Psoas muscle (tissue), 7 donors: ENCODE measurements at regions not wholly inside any gene's neighbourhood (a gene's known extent, or its start where the extent isn't known, plus 50 kb on each side); places are given as distances from the start of the nearest gene placed in this dataset.

Experiments
- ATAC-seq, 4 donors: fragments of 200-7000 bp; cut with Tn5 transposase; one replicate each; pipeline ENCODE4 v1.9.1; 2020; ENCODE audit warnings: moderate library complexity in 3 of 4, mild to moderate bottlenecking in 2 of 4
- DNase-seq, 2 donors: peaks; one replicate each; pipeline ENCODE4 v3.0.0-alpha.2; 2020
- H3K27ac ChIP-seq: fragments of 200-600 bp; one replicate; pipeline ENCODE4 v1.8.0; 2022
- H3K27me3 ChIP-seq, 3 donors: fragments of 200-600 bp in 1 of 3; one replicate each; pipeline versions ENCODE4 v1.6.1 to v1.8.0; 2013 to 2022; ENCODE audit warnings: low read length in 2 of 3, mild to moderate bottlenecking in 2 of 3, moderate library complexity in 1 of 3; ENCODE audit not compliant: insufficient read depth in 3 of 3
- H3K36me3 ChIP-seq, 2 donors: fragments of 200-600 bp in 1 of 2; one replicate each; pipeline versions ENCODE4 v1.6.1 to v1.8.0; 2013 to 2022; ENCODE audit warnings: low read depth in 1 of 2, mild to moderate bottlenecking in 1 of 2, moderate library complexity in 1 of 2; ENCODE audit not compliant: insufficient read depth in 1 of 2
- H3K4me1 ChIP-seq: fragments of 200-600 bp; one replicate; pipeline ENCODE4 v1.8.0; 2022
- H3K4me3 ChIP-seq: fragments of 200-600 bp; one replicate; pipeline ENCODE4 v1.8.0; 2022; ENCODE audit warnings: mild to moderate bottlenecking
- H3K9me3 ChIP-seq: fragments of 200-600 bp; one replicate; pipeline ENCODE4 v1.8.0; 2022
- CTCF ChIP-seq: fragments of 200-600 bp; IDR thresholded peaks from one replicate; pipeline ENCODE4 v1.8.0; 2022; ENCODE audit warnings: antibody characterized with exemption
- WGBS, 3 donors: extraction: QIAGEN DNeasy Blood & Tissue Kit; methylation state at CpG; one replicate each; pipeline versions ENCODE4 v1.1.6 to v1.1.7; 2013; 5-methylcytosine and 5-hydroxymethylcytosine counted together
- intact Hi-C, 2 donors: fragments of 100-400 bp; cut with DNase I; formaldehyde crosslinking; loops; one replicate each; pipeline versions ENCODE4 v1.11.0 to v1.14.2; 2022
- donor health status: healthy with polysubstance abuse.
- donor health status: DM: no; HTN: no; CAD: no; lungs with moderate emphysema.
- donor health status: Bipolar disorder and iron deficiency.
- donor health status: healthy.
- donor health status: DM: yes; HTN: yes; CAD: no.
- donor health status: DM: no; HTN: no; CAD: no.
- donor health status: DM: yes; HTN: yes; CAD: no.

- DNase-seq (no peak), ATAC-seq (no peak)
- H3K4me3 ChIP-seq = no peak overlapping the region
- H3K9me3 ChIP-seq = no peaks in the 10 kb centered on the region
- no peak for TF ChIP-seq CTCF
- WGBS, 3 donors = 82 to 92% (median 88%) methylated on average over 3 of the region's 3 CpGs
- H3K27me3 ChIP-seq = no peaks in the 10 kb centered on the region
- no peaks in the 10 kb centered on the region for H3K36me3 ChIP-seq
- intact Hi-C loops = loop anchor here in 1 of 2 donors (2.0 kb wide), 1 partner anchor 51 kb away; no protein-coding TSS in a partner anchor
- H3K27ac ChIP-seq = no peak overlapping the region
- no peaks in the 10 kb centered on the region for H3K4me1 ChIP-seq
These were observed 641.2 kb downstream of the PTPRC start for GRCh38 chr1:199279872-199280645.

GRCh38 chr1:199282751-199283305 lies 644.0 kb downstream of the PTPRC start:
- DNase-seq = no peak
- Histone ChIP-seq H3K4me3 (no peak overlapping the region), H3K36me3 (no peaks in the 10 kb centered on the region), H3K9me3 (no peaks in the 10 kb centered on the region), H3K4me1 (no peaks in the 10 kb centered on the region), H3K27ac (no peak overlapping the region), H3K27me3 (no peaks in the 10 kb centered on the region)
- TF ChIP-seq CTCF = no peak
- intact Hi-C loops = no loop called here
- 57 to 71% (median 58%) methylated on average over 3 of the region's 3 CpGs for WGBS, 3 donors
- ATAC-seq = no peak

- H3K4me3 ChIP-seq = no peak overlapping the region
- WGBS, 3 donors = 5 to 20% (median 9%) methylated on average over 2 of the region's 2 CpGs
- ATAC-seq = no peak
- H3K27me3 ChIP-seq = no peaks in the 10 kb centered on the region
- no peak for TF ChIP-seq CTCF
- H3K9me3 ChIP-seq = no peaks in the 10 kb centered on the region
- DNase-seq = no peak
- no peaks in the 10 kb centered on the region for H3K36me3 ChIP-seq
- H3K27ac ChIP-seq = no peak overlapping the region
- intact Hi-C loops = no loop called here
- no peaks in the 10 kb centered on the region for H3K4me1 ChIP-seq
These were observed 645.0 kb downstream of the PTPRC start for GRCh38 chr1:199283794-199284193.

GRCh38 chr1:199287206-199287605 lies 648.4 kb downstream of the PTPRC start:
- 93 to 100% (median 98%) methylated on average over 1 of the region's 1 CpG for WGBS, 3 donors
- H3K4me1 ChIP-seq = no peaks in the 10 kb centered on the region
- H3K27me3 ChIP-seq = no peaks in the 10 kb centered on the region
- no peak overlapping the region for H3K27ac ChIP-seq
- no peak for TF ChIP-seq CTCF
- ATAC-seq (no peak), DNase-seq (no peak)
- intact Hi-C loops = no loop called here
- H3K4me3 ChIP-seq = no peak overlapping the region
- H3K36me3 ChIP-seq = no peaks in the 10 kb centered on the region
- no peaks in the 10 kb centered on the region for H3K9me3 ChIP-seq

GRCh38 chr1:199287647-199288046 lies 648.8 kb downstream of the PTPRC start:
- no peak for TF ChIP-seq CTCF
- DNase-seq (no peak), ATAC-seq (no peak)
- Histone ChIP-seq H3K9me3 (no peaks in the 10 kb centered on the region), H3K27me3 (no peaks in the 10 kb centered on the region), H3K4me1 (no peaks in the 10 kb centered on the region), H3K27ac (no peak overlapping the region), H3K36me3 (no peaks in the 10 kb centered on the region), H3K4me3 (no peak overlapping the region)
- 48 to 67% (median 54%) methylated on average over 1 of the region's 1 CpG for WGBS, 3 donors
- intact Hi-C loops = no loop called here
